ENCODE measurements at regions not wholly inside any gene's neighbourhood (a gene's known extent, or its start where the extent isn't known, plus 50 kb on each side); places are given as distances from the start of the nearest gene placed in this dataset.

DNA sequence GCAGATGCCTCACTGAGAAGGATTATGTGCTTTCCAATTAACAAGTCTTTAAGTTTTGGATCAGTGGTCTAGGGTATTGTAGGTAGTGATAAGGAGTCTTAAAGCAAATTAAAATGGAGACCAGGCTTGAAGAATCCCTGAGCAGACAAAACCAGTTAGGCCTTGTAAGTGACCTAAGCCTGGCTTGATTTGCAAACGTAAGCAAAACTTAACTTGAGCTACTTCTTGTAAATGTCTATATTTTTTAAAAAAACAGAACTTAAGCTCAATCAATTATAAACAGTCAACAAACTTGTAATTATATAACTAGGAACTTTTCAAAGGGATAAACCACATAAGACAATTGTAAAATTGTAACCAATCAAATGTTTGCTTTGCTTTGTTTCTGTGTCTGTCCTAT is 72.7 kb upstream of the NALF2 start:
- Histone ChIP-seq H3K36me3 (ENCODE audit: insufficient read depth, low read length) (no peaks in the 10 kb centered on the region), H3K4me1 (ENCODE audit: insufficient read depth, low read length, poor library complexity, severe bottlenecking) (no peaks in the 10 kb centered on the region), H3K9me3 (ENCODE audit: insufficient read depth, low read depth, low read length) (no peaks in the 10 kb centered on the region), H3K27me3 (ENCODE audit: insufficient read depth, low read length, poor library complexity, severe bottlenecking) (no peaks in the 10 kb centered on the region), H3K4me2 (ENCODE audit: low read depth, low read length, poor library complexity, severe bottlenecking) (no peak overlapping the region), H4K20me1 (ENCODE audit: insufficient read depth, low read length, poor library complexity, severe bottlenecking) (no peaks in the 10 kb centered on the region), H3K9me2 (replicated peaks; ENCODE audit: low read depth, low read length) (no peaks in the 10 kb centered on the region), H2AFZ (ENCODE audit: low read length) (no peak overlapping the region), H3K4me3 (ENCODE audit: low read length, poor library complexity, severe bottlenecking) (no peak overlapping the region), H3K9ac (ENCODE audit: low read depth, low read length, poor library complexity, severe bottlenecking) (no peak overlapping the region), H3F3A (ENCODE audit: low read depth) (no peaks in the 10 kb centered on the region), H3K79me2 (ENCODE audit: insufficient read depth, low read length) (no peaks in the 10 kb centered on the region)
- TF ChIP-seq EZH2phosphoT487 (IDR thresholded peaks at IDR 0.05; ENCODE audit: borderline replicate concordance) (no peak), CTCF (conservative IDR thresholded peaks at IDR 0.05; ENCODE audit: low read length) (no peak)

DNA sequence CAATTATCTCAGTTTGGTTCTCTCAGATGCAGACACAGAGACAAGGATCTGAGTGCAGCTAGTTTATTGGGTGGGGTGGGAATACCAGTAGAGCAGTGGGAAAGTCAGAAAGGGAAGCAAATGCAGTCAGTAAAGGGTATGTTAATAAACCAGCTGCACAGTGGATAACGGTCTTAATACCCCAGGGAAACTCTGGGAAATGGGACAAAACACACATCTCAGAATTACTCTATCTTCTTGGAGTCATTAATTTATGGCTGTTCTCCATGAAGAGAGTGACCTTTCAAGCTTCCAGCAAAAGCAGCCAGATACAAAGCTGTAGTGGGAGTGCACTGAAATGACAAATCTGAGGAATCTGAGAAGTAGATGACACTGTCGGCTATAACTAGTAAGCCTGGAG is 73.3 kb upstream of the NALF2 start:
- Histone ChIP-seq H3K9me2 (replicated peaks; ENCODE audit: low read depth, low read length) (no peaks in the 10 kb centered on the region), H3K79me2 (ENCODE audit: insufficient read depth, low read length) (no peaks in the 10 kb centered on the region), H3K4me3 (ENCODE audit: low read length, poor library complexity, severe bottlenecking) (no peak overlapping the region), H2AFZ (ENCODE audit: low read length) (no peak overlapping the region), H3K4me2 (ENCODE audit: low read depth, low read length, poor library complexity, severe bottlenecking) (no peak overlapping the region), H3K9me3 (ENCODE audit: insufficient read depth, low read depth, low read length) (no peaks in the 10 kb centered on the region), H3K27me3 (ENCODE audit: insufficient read depth, low read length, poor library complexity, severe bottlenecking) (no peaks in the 10 kb centered on the region), H3K9ac (ENCODE audit: low read depth, low read length, poor library complexity, severe bottlenecking) (no peak overlapping the region), H4K20me1 (ENCODE audit: insufficient read depth, low read length, poor library complexity, severe bottlenecking) (no peaks in the 10 kb centered on the region), H3K4me1 (ENCODE audit: insufficient read depth, low read length, poor library complexity, severe bottlenecking) (no peaks in the 10 kb centered on the region), H3F3A (ENCODE audit: low read depth) (no peaks in the 10 kb centered on the region), H3K36me3 (ENCODE audit: insufficient read depth, low read length) (no peaks in the 10 kb centered on the region)
- no peak for TF ChIP-seq CTCF (conservative IDR thresholded peaks at IDR 0.05; ENCODE audit: low read length)
- TF ChIP-seq EZH2phosphoT487 (IDR thresholded peaks at IDR 0.05; ENCODE audit: borderline replicate concordance): no peak

DNA sequence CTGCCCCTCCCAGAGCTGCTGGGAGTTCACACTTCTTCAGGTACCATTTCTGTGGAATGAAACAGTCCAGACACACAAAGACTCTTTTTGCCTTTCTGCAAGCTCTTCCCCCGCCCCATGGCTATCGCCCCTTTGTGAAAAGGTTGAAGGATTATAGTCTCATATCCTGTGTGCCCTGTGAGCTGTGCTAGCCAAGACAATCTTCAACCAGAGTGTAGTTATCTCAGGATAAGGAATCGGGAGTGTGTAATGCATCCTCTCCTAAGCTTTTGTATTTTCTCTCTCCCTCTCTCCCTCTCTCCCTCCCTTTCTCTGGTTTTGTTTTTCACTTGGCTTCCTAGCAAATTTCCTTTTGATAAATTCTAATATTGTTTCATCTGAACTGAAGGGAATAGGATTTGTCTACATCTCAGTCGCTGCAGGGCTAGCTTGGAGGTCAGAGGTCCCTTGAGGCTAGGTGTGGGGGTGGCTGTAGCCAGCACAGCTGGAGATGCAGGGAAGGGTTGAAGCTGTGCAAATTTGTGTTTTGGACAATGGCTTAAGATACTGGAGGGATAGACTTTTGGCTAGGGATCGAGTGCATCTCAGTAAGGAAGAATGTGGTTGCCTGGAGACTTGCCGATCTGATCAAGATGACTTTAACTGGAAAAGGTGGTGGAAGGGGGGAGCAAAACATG is 74.6 kb upstream of the NALF2 start:
- TF ChIP-seq EZH2phosphoT487 (IDR thresholded peaks at IDR 0.05; ENCODE audit: borderline replicate concordance) (no peak), CTCF (conservative IDR thresholded peaks at IDR 0.05; ENCODE audit: low read length) (no peak)
- Histone ChIP-seq H3K36me3 (ENCODE audit: insufficient read depth, low read length) (no peaks in the 10 kb centered on the region), H3K9me3 (ENCODE audit: insufficient read depth, low read depth, low read length) (no peaks in the 10 kb centered on the region), H3K4me3 (ENCODE audit: low read length, poor library complexity, severe bottlenecking) (no peak overlapping the region), H3K4me1 (ENCODE audit: insufficient read depth, low read length, poor library complexity, severe bottlenecking) (no peaks in the 10 kb centered on the region), H3K9me2 (replicated peaks; ENCODE audit: low read depth, low read length) (no peaks in the 10 kb centered on the region), H2AFZ (ENCODE audit: low read length) (no peak overlapping the region), H3F3A (ENCODE audit: low read depth) (no peaks in the 10 kb centered on the region), H3K27me3 (ENCODE audit: insufficient read depth, low read length, poor library complexity, severe bottlenecking) (no peaks in the 10 kb centered on the region), H3K4me2 (ENCODE audit: low read depth, low read length, poor library complexity, severe bottlenecking) (no peak overlapping the region), H3K9ac (ENCODE audit: low read depth, low read length, poor library complexity, severe bottlenecking) (no peak overlapping the region), H4K20me1 (ENCODE audit: insufficient read depth, low read length, poor library complexity, severe bottlenecking) (no peaks in the 10 kb centered on the region), H3K79me2 (ENCODE audit: insufficient read depth, low read length) (no peaks in the 10 kb centered on the region)

All from Loucy (cell line).